Brain microvascular endothelial cell (primary cell): ENCODE measurements at regions not wholly inside any gene's neighbourhood (a gene's known extent, or its start where the extent isn't known, plus 50 kb on each side); places are given as distances from the start of the nearest gene placed in this dataset.
"Not testable (repeated sequence)": the region's sequence is repeated elsewhere in the genome, so short reads cannot be mapped to it uniquely, and the experiment has no call there.

ENCODE experiments used
- DNase-seq: peaks from one replicate; pipeline ENCODE4 v3.0.0-alpha.2; 2020
- H3K27ac ChIP-seq: fragments of 250-450 bp; sonication (Bioruptor Pico); 2 replicates; pipeline ENCODE4 v1.5.1; 2020; ENCODE audit warnings: mild to moderate bottlenecking, moderate library complexity
- H3K27me3 ChIP-seq: fragments of 250-450 bp; sonication (Bioruptor Pico); replicated peaks from 2 replicates; pipeline ENCODE4 v1.5.1; 2020; ENCODE audit warnings: mild to moderate bottlenecking
- H3K36me3 ChIP-seq: fragments of 250-450 bp; sonication (Bioruptor Pico); replicated peaks from 2 replicates; pipeline ENCODE4 v1.5.1; 2020; ENCODE audit warnings: mild to moderate bottlenecking
- H3K4me3 ChIP-seq: 2 replicates; pipeline ENCODE4 v1.5.1; 2011; ENCODE audit warnings: low read depth, mild to moderate bottlenecking, control low read depth, low read length, moderate library complexity
- CTCF ChIP-seq: IDR thresholded peaks from 2 replicates; pipeline ENCODE4 v1.5.1; 2011; ENCODE audit warnings: low read depth, mild to moderate bottlenecking, moderate library complexity, low read length, control low read depth, inconsistent platforms; ENCODE audit errors: missing control alignments
- in situ Hi-C: cut with HindIII; loops from 2 replicates; pipeline ENCODE4 v1.10.0; 2017; ENCODE audit warnings: low sequenced_read_pairs, low pct_ligation_motif_present

GRCh38 chr1:119210296-119210649 is 69.8 kb upstream of the WARS2 start:
- Histone ChIP-seq H3K36me3 (no peaks in the 10 kb centered on the region), H3K27me3 (no peaks in the 10 kb centered on the region), H3K4me3 (no peak overlapping the region), H3K27ac (no peak overlapping the region)
- in situ Hi-C loops, result no loop called here
- no peak for DNase-seq
- TF ChIP-seq CTCF, result no peak

GRCh38 chr1:119213213-119213612 is 72.8 kb upstream of the WARS2 start:
- DNase-seq, H3K4me3 ChIP-seq, H3K36me3 ChIP-seq, H3K27ac ChIP-seq, in situ Hi-C loops, H3K27me3 ChIP-seq: not testable (repeated sequence)

GRCh38 chr1:119214961-119215360 is 74.5 kb upstream of the WARS2 start:
- H3K36me3 ChIP-seq, DNase-seq, in situ Hi-C loops, H3K27ac ChIP-seq, H3K27me3 ChIP-seq, H3K4me3 ChIP-seq: not testable (repeated sequence)

- H3K36me3 ChIP-seq, result no peaks in the 10 kb centered on the region
- no peak overlapping the region for H3K4me3 ChIP-seq
- no peak for TF ChIP-seq CTCF
- H3K27me3 ChIP-seq, result no peaks in the 10 kb centered on the region
- DNase-seq, result no peak
- no peak overlapping the region for H3K27ac ChIP-seq
- in situ Hi-C loops, result no loop called here
Measured at GRCh38 chr1:119217309-119217828, 76.9 kb upstream of the WARS2 start.

- DNase-seq, result no peak
- Histone ChIP-seq H3K4me3 (no peak overlapping the region), H3K27ac (no peak overlapping the region), H3K27me3 (no peaks in the 10 kb centered on the region), H3K36me3 (no peaks in the 10 kb centered on the region)
- no peak for TF ChIP-seq CTCF
- in situ Hi-C loops, result no loop called here
Measured at GRCh38 chr1:119219711-119220110, 79.3 kb upstream of the WARS2 start.

GRCh38 chr1:119220991-119221390 is 80.5 kb upstream of the WARS2 start:
- Histone ChIP-seq H3K36me3 (no peaks in the 10 kb centered on the region), H3K27ac (no peak overlapping the region), H3K27me3 (no peaks in the 10 kb centered on the region), H3K4me3 (no peak overlapping the region)
- DNase-seq, result peak; percentile 51
- TF ChIP-seq CTCF, result no peak
- in situ Hi-C loops, result no loop called here

GRCh38 chr1:119222271-119222670 is 81.8 kb upstream of the WARS2 start:
- Histone ChIP-seq H3K36me3 (no peaks in the 10 kb centered on the region), H3K27me3 (no peaks in the 10 kb centered on the region), H3K4me3 (no peak overlapping the region), H3K27ac (no peak overlapping the region)
- in situ Hi-C loops, result no loop called here
- TF ChIP-seq CTCF, result no peak
- no peak for DNase-seq
